ENCODE measurements at regions not wholly inside any gene's neighbourhood (a gene's known extent, or its start where the extent isn't known, plus 50 kb on each side); places are given as distances from the start of the nearest gene placed in this dataset.

DNA sequence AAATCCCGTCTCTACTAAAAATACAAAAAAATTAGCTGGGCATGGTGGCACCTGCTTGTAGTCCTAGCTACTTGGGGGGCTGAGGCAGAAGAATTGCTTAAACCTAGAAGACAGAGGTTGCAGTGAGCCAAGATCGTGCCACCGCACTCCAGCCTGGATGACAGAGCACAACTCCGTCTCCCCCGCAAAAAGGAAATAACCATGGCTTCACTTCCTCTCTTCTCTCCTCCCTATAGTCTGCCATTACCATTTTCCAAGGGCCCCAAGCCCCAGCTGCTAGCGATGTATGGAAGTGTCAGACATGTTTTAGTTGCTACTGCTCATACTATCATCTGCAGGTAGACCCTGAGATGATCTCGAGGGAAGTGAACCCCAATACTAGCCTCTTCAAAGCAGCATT lies 177.3 kb upstream of the FAM9B start:
- TF ChIP-seq, protein P1, sequence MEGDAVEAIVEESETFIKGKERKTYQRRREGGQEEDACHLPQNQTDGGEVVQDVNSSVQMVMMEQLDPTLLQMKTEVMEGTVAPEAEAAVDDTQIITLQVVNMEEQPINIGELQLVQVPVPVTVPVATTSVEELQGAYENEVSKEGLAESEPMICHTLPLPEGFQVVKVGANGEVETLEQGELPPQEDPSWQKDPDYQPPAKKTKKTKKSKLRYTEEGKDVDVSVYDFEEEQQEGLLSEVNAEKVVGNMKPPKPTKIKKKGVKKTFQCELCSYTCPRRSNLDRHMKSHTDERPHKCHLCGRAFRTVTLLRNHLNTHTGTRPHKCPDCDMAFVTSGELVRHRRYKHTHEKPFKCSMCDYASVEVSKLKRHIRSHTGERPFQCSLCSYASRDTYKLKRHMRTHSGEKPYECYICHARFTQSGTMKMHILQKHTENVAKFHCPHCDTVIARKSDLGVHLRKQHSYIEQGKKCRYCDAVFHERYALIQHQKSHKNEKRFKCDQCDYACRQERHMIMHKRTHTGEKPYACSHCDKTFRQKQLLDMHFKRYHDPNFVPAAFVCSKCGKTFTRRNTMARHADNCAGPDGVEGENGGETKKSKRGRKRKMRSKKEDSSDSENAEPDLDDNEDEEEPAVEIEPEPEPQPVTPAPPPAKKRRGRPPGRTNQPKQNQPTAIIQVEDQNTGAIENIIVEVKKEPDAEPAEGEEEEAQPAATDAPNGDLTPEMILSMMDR (IDR thresholded peaks at IDR 0.05) = no peak
- TF ChIP-seq POLR2AphosphoS5 (IDR thresholded peaks at IDR 0.05) = no peak
